Neural progenitor cell (in vitro differentiated cells): ENCODE measurements at regions not wholly inside any gene's neighbourhood (a gene's known extent, or its start where the extent isn't known, plus 50 kb on each side); places are given as distances from the start of the nearest gene placed in this dataset.

Source experiments
- DNase-seq: peaks from one replicate; pipeline ENCODE4 v3.0.0-alpha.2; 2016; ENCODE audit warnings: low spot score
- H2AFZ ChIP-seq: fragments of 200-600 bp; sonication (generic); replicated peaks from 2 replicates; pipeline ENCODE4 v1.6.1; 2016; ENCODE audit warnings: antibody characterized with exemption
- H3F3A ChIP-seq: fragments of 200-600 bp; sonication (generic); 2 replicates; pipeline ENCODE4 v1.6.1; 2016; ENCODE audit warnings: antibody characterized with exemption, low read depth
- H3K27ac ChIP-seq: fragments of 200-600 bp; sonication (generic); 2 replicates; pipeline ENCODE4 v1.5.1; 2016; ENCODE audit warnings: mild to moderate bottlenecking
- H3K27me3 ChIP-seq: fragments of 200-600 bp; sonication (generic); 2 replicates; pipeline ENCODE4 v1.6.1; 2016; ENCODE audit warnings: mild to moderate bottlenecking, moderate library complexity
- H3K36me3 ChIP-seq: fragments of 200-600 bp; sonication (generic); 2 replicates; pipeline ENCODE4 v1.5.1; 2016
- H3K4me1 ChIP-seq: fragments of 200-600 bp; sonication (generic); 2 replicates; pipeline ENCODE4 v1.6.1; 2016; ENCODE audit warnings: mixed run types
- H3K4me2 ChIP-seq: fragments of 200-600 bp; sonication (generic); 2 replicates; pipeline ENCODE4 v1.6.1; 2016
- H3K4me3 ChIP-seq: fragments of 200-600 bp; sonication (generic); 2 replicates; pipeline ENCODE4 v1.5.1; 2016
- H3K79me2 ChIP-seq: fragments of 200-600 bp; sonication (generic); 2 replicates; pipeline ENCODE4 v1.6.1; 2016; ENCODE audit warnings: low read depth
- H3K9ac ChIP-seq: fragments of 200-600 bp; sonication (generic); 2 replicates; pipeline ENCODE4 v1.6.1; 2016
- H3K9me3 ChIP-seq: fragments of 200-600 bp; sonication (generic); 2 replicates; pipeline ENCODE4 v1.5.1; 2016; ENCODE audit warnings: low read depth
- H4K20me1 ChIP-seq: fragments of 200-600 bp; sonication (generic); 2 replicates; pipeline ENCODE4 v1.6.1; 2016; ENCODE audit warnings: low read depth
- H3K27ac Mint-ChIP-seq: 3 replicates; pipeline ENCODE4 v1.8.0; 2021; ENCODE audit warnings: mixed read lengths
- H3K27me3 Mint-ChIP-seq: 2 replicates; pipeline ENCODE4 v1.8.0; 2022; ENCODE audit warnings: low read depth, mild to moderate bottlenecking, inconsistent platforms, moderate library complexity, mixed read lengths; ENCODE audit not compliant: insufficient read depth
- H3K36me3 Mint-ChIP-seq: 3 replicates; pipeline ENCODE4 v1.8.0; 2021; ENCODE audit warnings: mixed read lengths
- H3K4me1 Mint-ChIP-seq: 3 replicates; pipeline ENCODE4 v1.8.0; 2021; ENCODE audit warnings: mixed read lengths
- H3K4me3 Mint-ChIP-seq: 3 replicates; pipeline ENCODE4 v1.8.0; 2021; ENCODE audit warnings: mild to moderate bottlenecking, moderate library complexity, mixed read lengths
- H3K9me3 Mint-ChIP-seq: 3 replicates; pipeline ENCODE4 v1.8.0; 2020; ENCODE audit warnings: mixed read lengths
- EZH2 ChIP-seq: fragments of 200-600 bp; sonication (generic); IDR thresholded peaks from 2 replicates; pipeline ENCODE4 v1.6.1; 2017; ENCODE audit warnings: antibody characterized with exemption, mild to moderate bottlenecking, moderate library complexity
- EZH2phosphoT487 ChIP-seq: fragments of 200-600 bp; sonication (generic); IDR thresholded peaks from 2 replicates; pipeline ENCODE4 v1.6.1; 2017; ENCODE audit warnings: antibody characterized with exemption
- TF ChIP-seq, protein P1 (sequence below): fragments of 200-600 bp; sonication (generic); IDR thresholded peaks from 2 replicates; pipeline ENCODE4 v1.5.1; 2017; ENCODE audit warnings: antibody characterized with exemption, mild to moderate bottlenecking

GRCh38 chr5:101024299-101024698, 121.2 kb upstream of the ST8SIA4 start:
- DNase-seq = no peak
- no peaks in the 10 kb centered on the region for H3K27me3 ChIP-seq
- TF ChIP-seq, protein P1, sequence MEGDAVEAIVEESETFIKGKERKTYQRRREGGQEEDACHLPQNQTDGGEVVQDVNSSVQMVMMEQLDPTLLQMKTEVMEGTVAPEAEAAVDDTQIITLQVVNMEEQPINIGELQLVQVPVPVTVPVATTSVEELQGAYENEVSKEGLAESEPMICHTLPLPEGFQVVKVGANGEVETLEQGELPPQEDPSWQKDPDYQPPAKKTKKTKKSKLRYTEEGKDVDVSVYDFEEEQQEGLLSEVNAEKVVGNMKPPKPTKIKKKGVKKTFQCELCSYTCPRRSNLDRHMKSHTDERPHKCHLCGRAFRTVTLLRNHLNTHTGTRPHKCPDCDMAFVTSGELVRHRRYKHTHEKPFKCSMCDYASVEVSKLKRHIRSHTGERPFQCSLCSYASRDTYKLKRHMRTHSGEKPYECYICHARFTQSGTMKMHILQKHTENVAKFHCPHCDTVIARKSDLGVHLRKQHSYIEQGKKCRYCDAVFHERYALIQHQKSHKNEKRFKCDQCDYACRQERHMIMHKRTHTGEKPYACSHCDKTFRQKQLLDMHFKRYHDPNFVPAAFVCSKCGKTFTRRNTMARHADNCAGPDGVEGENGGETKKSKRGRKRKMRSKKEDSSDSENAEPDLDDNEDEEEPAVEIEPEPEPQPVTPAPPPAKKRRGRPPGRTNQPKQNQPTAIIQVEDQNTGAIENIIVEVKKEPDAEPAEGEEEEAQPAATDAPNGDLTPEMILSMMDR = no peak
- TF ChIP-seq EZH2 (no peak), EZH2phosphoT487 (no peak)
- H3F3A ChIP-seq = no peaks in the 10 kb centered on the region
- no peak overlapping the region for H3K4me3 Mint-ChIP-seq
- H3K4me1 ChIP-seq = no peaks in the 10 kb centered on the region
- no peaks in the 10 kb centered on the region for H4K20me1 ChIP-seq
- no peaks in the 10 kb centered on the region for H3K79me2 ChIP-seq
- H3K36me3 ChIP-seq = no peaks in the 10 kb centered on the region
- H3K27ac Mint-ChIP-seq = no peak overlapping the region
- no peaks in the 10 kb centered on the region for H3K9me3 ChIP-seq
- H3K9ac ChIP-seq = no peak overlapping the region
- H3K4me1 Mint-ChIP-seq = no peaks in the 10 kb centered on the region
- peaks cover 7% of the 10 kb centered on the region for H3K9me3 Mint-ChIP-seq
- no peaks in the 10 kb centered on the region for H3K36me3 Mint-ChIP-seq
- H2AFZ ChIP-seq = no peak overlapping the region
- H3K27ac ChIP-seq = no peak overlapping the region
- no peak overlapping the region for H3K4me2 ChIP-seq
- H3K27me3 Mint-ChIP-seq = peaks cover 2% of the 10 kb centered on the region
- no peak overlapping the region for H3K4me3 ChIP-seq

GRCh38 chr5:101018299-101018698, 115.2 kb upstream of the ST8SIA4 start:
- TF ChIP-seq EZH2 (no peak), EZH2phosphoT487 (no peak)
- no peak overlapping the region for H3K9ac ChIP-seq
- Mint-ChIP-seq H3K4me1 (no peaks in the 10 kb centered on the region), H3K9me3 (peaks cover 2% of the 10 kb centered on the region), H3K4me3 (no peak overlapping the region), H3K27me3 (peaks cover 2% of the 10 kb centered on the region), H3K36me3 (no peaks in the 10 kb centered on the region), H3K27ac (no peak overlapping the region)
- no peaks in the 10 kb centered on the region for H3F3A ChIP-seq
- no peak overlapping the region for H2AFZ ChIP-seq
- no peaks in the 10 kb centered on the region for H3K79me2 ChIP-seq
- H3K4me2 ChIP-seq = no peak overlapping the region
- no peak for DNase-seq
- H3K4me1 ChIP-seq = no peaks in the 10 kb centered on the region
- H3K4me3 ChIP-seq = no peak overlapping the region
- no peaks in the 10 kb centered on the region for H4K20me1 ChIP-seq
- H3K36me3 ChIP-seq = no peaks in the 10 kb centered on the region
- H3K27ac ChIP-seq = no peak overlapping the region
- no peaks in the 10 kb centered on the region for H3K9me3 ChIP-seq
- no peaks in the 10 kb centered on the region for H3K27me3 ChIP-seq

DNA sequence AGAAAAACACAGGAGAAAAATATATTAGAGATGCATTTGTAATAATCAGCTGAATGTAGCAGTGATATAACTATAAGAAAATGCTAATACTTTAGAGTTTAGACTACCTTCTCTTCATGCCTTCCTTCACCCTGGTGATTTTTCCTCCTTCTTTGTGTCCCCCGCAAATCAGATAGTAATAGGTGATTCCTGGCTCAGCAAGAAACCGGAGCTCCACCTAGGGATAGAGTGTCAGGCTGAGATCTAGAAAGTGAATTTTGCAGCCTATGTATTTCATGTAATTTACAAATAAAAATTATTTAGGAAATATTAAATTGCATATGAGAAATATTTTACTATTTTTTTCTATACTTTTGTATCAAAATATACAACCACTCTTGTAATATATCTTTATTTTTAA, 109.8 kb upstream of the ST8SIA4 start:
- no peaks in the 10 kb centered on the region for H3K79me2 ChIP-seq
- peaks cover 29% of the 10 kb centered on the region for H3K4me1 ChIP-seq
- TF ChIP-seq EZH2phosphoT487 (no peak), EZH2 (no peak)
- TF ChIP-seq, protein P1 = peak; percentile 29
- H3K36me3 ChIP-seq = peaks cover 3% of the 10 kb centered on the region
- no peaks in the 10 kb centered on the region for H3K27me3 ChIP-seq
- H3K4me3 ChIP-seq = no peak overlapping the region
- H3K4me2 ChIP-seq = no peak overlapping the region
- DNase-seq = peak; percentile 5
- H3K27ac Mint-ChIP-seq = no peak overlapping the region
- no peaks in the 10 kb centered on the region for H3K27me3 Mint-ChIP-seq
- H3K9ac ChIP-seq = no peak overlapping the region
- H3K9me3 ChIP-seq = no peaks in the 10 kb centered on the region
- peaks cover 4% of the 10 kb centered on the region for H3K4me1 Mint-ChIP-seq
- H4K20me1 ChIP-seq = no peaks in the 10 kb centered on the region
- no peak overlapping the region for H2AFZ ChIP-seq
- H3F3A ChIP-seq = peaks cover 20% of the 10 kb centered on the region
- no peaks in the 10 kb centered on the region for H3K9me3 Mint-ChIP-seq
- H3K4me3 Mint-ChIP-seq = no peak overlapping the region
- no peak overlapping the region for H3K27ac ChIP-seq
- H3K36me3 Mint-ChIP-seq = no peaks in the 10 kb centered on the region

DNA sequence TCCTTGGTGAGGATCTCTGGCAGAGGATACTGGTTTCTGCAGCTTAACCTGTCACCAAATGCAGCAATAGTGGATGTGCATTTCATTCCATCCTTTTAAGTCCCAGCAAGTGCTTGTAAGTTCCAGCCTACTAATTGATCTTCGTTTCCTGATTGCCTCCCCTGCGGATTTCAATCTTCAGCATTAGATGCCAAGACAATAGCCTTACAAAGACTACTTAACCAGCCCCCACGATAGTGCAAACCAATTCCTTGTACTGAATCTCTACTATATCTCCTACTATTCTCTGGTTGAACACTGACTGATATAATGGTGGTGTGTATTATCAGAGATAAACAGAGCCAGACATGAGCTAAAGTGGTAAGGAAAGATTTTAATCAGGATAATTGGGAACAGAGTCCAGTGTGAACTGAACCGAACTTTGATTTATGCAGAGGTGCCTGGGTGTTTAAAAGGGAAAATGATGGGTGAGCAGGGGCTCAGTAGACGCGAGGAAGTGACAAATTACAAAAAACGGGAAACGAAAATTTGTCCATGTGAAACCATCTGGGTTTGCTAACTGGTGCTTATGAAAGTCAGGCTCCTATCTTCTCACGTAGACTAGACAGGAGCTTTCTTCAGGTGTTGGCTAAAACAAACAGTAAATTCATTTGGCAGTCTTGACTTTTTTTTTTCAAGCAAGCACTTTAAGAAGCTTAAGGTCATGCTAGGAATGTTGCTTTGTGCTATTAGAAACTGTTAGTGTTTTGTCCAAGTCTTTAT, 106.9 kb upstream of the ST8SIA4 start:
- no peaks in the 10 kb centered on the region for H3K27me3 ChIP-seq
- H3K27ac Mint-ChIP-seq = no peak overlapping the region
- peaks cover 20% of the 10 kb centered on the region for H3F3A ChIP-seq
- H3K4me1 Mint-ChIP-seq = peaks cover 4% of the 10 kb centered on the region
- TF ChIP-seq, protein P1 = no peak
- no peak for TF ChIP-seq EZH2
- peak; percentile 89 for TF ChIP-seq EZH2phosphoT487
- DNase-seq = peak; percentile 67
- peaks cover 7% of the 10 kb centered on the region for H3K9me3 Mint-ChIP-seq
- H3K4me3 Mint-ChIP-seq = no peak overlapping the region
- no peaks in the 10 kb centered on the region for H3K79me2 ChIP-seq
- H3K4me1 ChIP-seq = peaks cover 29% of the 10 kb centered on the region
- no peak overlapping the region for H2AFZ ChIP-seq
- H3K9ac ChIP-seq = no peak overlapping the region
- H3K36me3 ChIP-seq = peaks cover 3% of the 10 kb centered on the region
- H3K4me3 ChIP-seq = peak overlapping the region; percentile 19
- peak overlapping the region; percentile 66 for H3K4me2 ChIP-seq
- H4K20me1 ChIP-seq = no peaks in the 10 kb centered on the region
- H3K9me3 ChIP-seq = no peaks in the 10 kb centered on the region
- peak overlapping the region; percentile 64 for H3K27ac ChIP-seq
- H3K27me3 Mint-ChIP-seq = no peaks in the 10 kb centered on the region
- no peaks in the 10 kb centered on the region for H3K36me3 Mint-ChIP-seq
